MCF 10A (cell line): ENCODE measurements at regions not wholly inside any gene's neighbourhood (a gene's known extent, or its start where the extent isn't known, plus 50 kb on each side); places are given as distances from the start of the nearest gene placed in this dataset.

Experiments
- BruUV-seq: library from RNA; stranded (reverse); fragments of 400-500 nt; replicated peaks from 2 replicates; lab custom pipeline; 2021; lab: Mats Ljungman, UMichigan
- CTCF ChIA-PET: fragments of 300-600 bp; sonication (Branson Sonifier 250); formaldehyde crosslinking; extraction: SDS; loops from one replicate; lab custom pipeline; 2021; ENCODE audit warnings: antibody characterized with exemption, inconsistent platforms; lab: Yijun Ruan, JAX
- POLR2A ChIA-PET: fragments of 300-600, 350-650 bp; sonication (Branson Sonifier 250); formaldehyde crosslinking; extraction: SDS; loops from one replicate; lab custom pipeline; 2020; ENCODE audit warnings: antibody characterized with exemption, inconsistent platforms; lab: Yijun Ruan, JAX
- DNase-seq: peaks from one replicate; pipeline ENCODE4 v3.0.0-alpha.2; 2018; ENCODE audit not compliant: unreplicated experiment
- H3K27ac Mint-ChIP-seq: one replicate; pipeline ENCODE4 v1.8.0; 2022; ENCODE audit warnings: mild to moderate bottlenecking, low read depth, mixed read lengths; ENCODE audit not compliant: unreplicated experiment
- H3K27me3 Mint-ChIP-seq: one replicate; pipeline ENCODE4 v1.8.0; 2022; ENCODE audit warnings: mixed read lengths; ENCODE audit not compliant: insufficient read depth, unreplicated experiment
- H3K36me3 Mint-ChIP-seq: one replicate; pipeline ENCODE4 v1.8.0; 2022; ENCODE audit warnings: mild to moderate bottlenecking, moderate library complexity, mixed read lengths; ENCODE audit not compliant: insufficient read depth, unreplicated experiment
- H3K4me1 Mint-ChIP-seq: one replicate; pipeline ENCODE4 v1.8.0; 2022; ENCODE audit warnings: mixed read lengths; ENCODE audit not compliant: insufficient read depth, unreplicated experiment
- H3K4me3 Mint-ChIP-seq: one replicate; pipeline ENCODE4 v1.8.0; 2022; ENCODE audit warnings: mild to moderate bottlenecking, moderate library complexity, mixed read lengths; ENCODE audit not compliant: unreplicated experiment
- H3K9me3 Mint-ChIP-seq: one replicate; pipeline ENCODE4 v1.8.0; 2022; ENCODE audit warnings: mixed read lengths; ENCODE audit not compliant: unreplicated experiment
- intact Hi-C: fragments of 100-400 bp; cut with micrococcal nuclease; formaldehyde crosslinking; loops from 2 replicates; pipeline ENCODE4 v1.14.1; 2022
- TF ChIP-seq, protein P1 (sequence below): fragments of 200-600 bp; IDR thresholded peaks from one replicate; pipeline ENCODE4 v1.8.0; 2022; ENCODE audit warnings: antibody characterized with exemption, mild to moderate bottlenecking; ENCODE audit not compliant: unreplicated experiment

DNA sequence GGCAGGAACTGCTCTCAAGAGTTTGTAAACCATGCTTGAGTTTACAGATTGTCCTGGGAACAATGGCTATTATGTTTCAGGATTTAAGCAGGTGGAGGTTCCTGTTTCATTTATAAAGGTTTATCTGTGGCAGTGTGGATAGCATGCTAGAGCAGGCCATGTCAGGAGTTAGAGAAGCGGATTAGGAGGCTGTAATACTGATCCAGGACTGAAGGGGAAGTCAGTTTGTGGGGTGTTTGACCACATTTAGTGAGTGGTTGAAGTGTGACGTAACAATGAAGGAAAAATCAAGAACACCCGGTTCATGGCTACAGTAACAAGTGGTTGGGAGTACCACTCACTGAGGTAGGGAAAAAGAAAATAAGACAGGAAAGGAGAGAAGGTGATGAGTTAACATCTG lies 299.0 kb downstream of the TLR4 start:
- H3K27ac Mint-ChIP-seq = no peak overlapping the region
- TF ChIP-seq, protein P1, sequence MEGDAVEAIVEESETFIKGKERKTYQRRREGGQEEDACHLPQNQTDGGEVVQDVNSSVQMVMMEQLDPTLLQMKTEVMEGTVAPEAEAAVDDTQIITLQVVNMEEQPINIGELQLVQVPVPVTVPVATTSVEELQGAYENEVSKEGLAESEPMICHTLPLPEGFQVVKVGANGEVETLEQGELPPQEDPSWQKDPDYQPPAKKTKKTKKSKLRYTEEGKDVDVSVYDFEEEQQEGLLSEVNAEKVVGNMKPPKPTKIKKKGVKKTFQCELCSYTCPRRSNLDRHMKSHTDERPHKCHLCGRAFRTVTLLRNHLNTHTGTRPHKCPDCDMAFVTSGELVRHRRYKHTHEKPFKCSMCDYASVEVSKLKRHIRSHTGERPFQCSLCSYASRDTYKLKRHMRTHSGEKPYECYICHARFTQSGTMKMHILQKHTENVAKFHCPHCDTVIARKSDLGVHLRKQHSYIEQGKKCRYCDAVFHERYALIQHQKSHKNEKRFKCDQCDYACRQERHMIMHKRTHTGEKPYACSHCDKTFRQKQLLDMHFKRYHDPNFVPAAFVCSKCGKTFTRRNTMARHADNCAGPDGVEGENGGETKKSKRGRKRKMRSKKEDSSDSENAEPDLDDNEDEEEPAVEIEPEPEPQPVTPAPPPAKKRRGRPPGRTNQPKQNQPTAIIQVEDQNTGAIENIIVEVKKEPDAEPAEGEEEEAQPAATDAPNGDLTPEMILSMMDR = no peak
- POLR2A ChIA-PET = no interaction called here
- DNase-seq = no peak
- no TSS peak for BruUV-seq
- peaks cover 55% of the 10 kb centered on the region for H3K9me3 Mint-ChIP-seq
- H3K4me1 Mint-ChIP-seq = no peaks in the 10 kb centered on the region
- no peak overlapping the region for H3K4me3 Mint-ChIP-seq
- CTCF ChIA-PET = no interaction called here
- no peaks in the 10 kb centered on the region for H3K27me3 Mint-ChIP-seq
- no peaks in the 10 kb centered on the region for H3K36me3 Mint-ChIP-seq
- intact Hi-C loops = no loop called here

GRCh38 chr9:118008246-118008645 lies 304.0 kb downstream of the TLR4 start:
- intact Hi-C loops = no loop called here

GRCh38 chr9:118009614-118010013 lies 305.4 kb downstream of the TLR4 start:
- Mint-ChIP-seq H3K9me3 (peaks cover 57% of the 10 kb centered on the region), H3K4me3 (no peak overlapping the region), H3K27ac (no peak overlapping the region), H3K27me3 (no peaks in the 10 kb centered on the region), H3K36me3 (no peaks in the 10 kb centered on the region), H3K4me1 (no peaks in the 10 kb centered on the region)
- DNase-seq = no peak
- no TSS peak for BruUV-seq
- POLR2A ChIA-PET = interaction anchor here (0.7 kb wide), 1 partner anchor 17 kb away, joined by 4 read pairs; no protein-coding TSS in a partner anchor
- TF ChIP-seq, protein P1 = no peak
- intact Hi-C loops = no loop called here
- CTCF ChIA-PET = no interaction called here

More at GRCh38 chr9:118008246-118008645, 304.0 kb downstream of the TLR4 start:
- CTCF ChIA-PET = no interaction called here
- POLR2A ChIA-PET = no interaction called here
- Mint-ChIP-seq H3K9me3 (peaks cover 49% of the 10 kb centered on the region), H3K4me1 (no peaks in the 10 kb centered on the region), H3K27ac (no peak overlapping the region), H3K36me3 (no peaks in the 10 kb centered on the region), H3K27me3 (no peaks in the 10 kb centered on the region), H3K4me3 (no peak overlapping the region)
- no peak for DNase-seq
- TF ChIP-seq, protein P1 = no peak
- BruUV-seq = no TSS peak

DNA sequence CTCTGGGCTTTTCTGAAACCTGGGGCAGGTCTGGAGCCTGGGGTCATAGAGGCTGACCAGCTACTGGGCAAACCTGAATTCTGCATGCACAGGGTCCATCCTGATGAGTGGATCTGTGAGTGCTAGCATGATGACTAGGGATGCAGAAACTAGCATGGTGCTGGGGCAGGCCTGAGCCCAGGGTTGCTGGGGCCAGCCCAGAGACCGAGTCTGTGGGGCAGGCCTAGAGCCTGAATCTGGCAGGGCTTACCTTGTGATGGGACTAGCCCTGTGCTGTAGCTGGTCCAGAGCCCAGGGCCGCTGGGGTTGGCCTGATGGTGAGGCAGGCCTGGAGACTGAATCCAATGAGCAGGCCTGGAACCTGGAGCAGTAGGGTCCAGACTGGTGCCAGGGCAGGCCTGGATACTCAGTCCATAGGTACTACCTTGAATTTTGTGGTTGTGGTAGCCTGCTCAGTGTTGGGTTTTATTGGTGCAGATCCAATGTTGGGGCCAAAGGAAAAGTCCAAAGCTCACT lies 313.5 kb downstream of the TLR4 start:
- CTCF ChIA-PET = no interaction called here
- Mint-ChIP-seq H3K36me3 (no peaks in the 10 kb centered on the region), H3K27ac (no peak overlapping the region), H3K27me3 (no peaks in the 10 kb centered on the region), H3K4me3 (no peak overlapping the region), H3K9me3 (peaks cover 37% of the 10 kb centered on the region), H3K4me1 (no peaks in the 10 kb centered on the region)
- no TSS peak for BruUV-seq
- POLR2A ChIA-PET = no interaction called here
- intact Hi-C loops = no loop called here
- DNase-seq = no peak
- TF ChIP-seq, protein P1 = no peak
